ENCODE measurements at regions not wholly inside any gene's neighbourhood (a gene's known extent, or its start where the extent isn't known, plus 50 kb on each side); places are given as distances from the start of the nearest gene placed in this dataset.

DNA sequence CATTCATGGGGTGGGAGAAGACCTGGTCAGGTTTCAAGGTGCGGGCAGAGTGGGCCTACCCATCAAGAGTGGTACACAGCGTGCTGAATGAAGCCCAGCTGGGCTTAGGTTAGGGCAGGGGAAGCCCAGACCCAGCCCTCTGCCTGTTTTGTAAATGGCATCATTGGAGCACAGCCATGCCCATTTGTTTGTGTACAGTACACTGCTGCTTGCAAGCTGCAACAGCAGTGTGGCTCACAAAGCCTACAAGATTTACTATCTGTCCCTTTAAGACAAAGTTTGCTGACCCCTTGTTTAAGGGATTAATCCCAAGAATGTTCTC, 230.1 kb upstream of the TNRC6C start:
- H3K9ac ChIP-seq (ENCODE audit: low read length), result no peak overlapping the region
- H3K79me2 ChIP-seq (ENCODE audit: insufficient read depth, low read length), result no peaks in the 10 kb centered on the region
- H4K20me1 ChIP-seq (ENCODE audit: low read depth, low read length), result no peaks in the 10 kb centered on the region
- H3K36me3 ChIP-seq (ENCODE audit: low read length), result no peaks in the 10 kb centered on the region
- no peak overlapping the region for H3K4me3 ChIP-seq (ENCODE audit: insufficient read depth, low read length, poor library complexity, severe bottlenecking)
- TF ChIP-seq EZH2phosphoT487 (conservative IDR thresholded peaks at IDR 0.05; ENCODE audit: low read length) (no peak), CTCF (IDR thresholded peaks at IDR 0.05; ENCODE audit: insufficient read depth, low read length, poor library complexity, severe bottlenecking) (no peak)
- no peaks in the 10 kb centered on the region for H3F3A ChIP-seq (ENCODE audit: insufficient read depth)
- no peaks in the 10 kb centered on the region; the same call in 1 of the 2 replicates for H3K9me3 ChIP-seq (ENCODE audit: insufficient read depth, low read length)
- H3K27ac ChIP-seq (ENCODE audit: low read depth, low read length), result no peak overlapping the region
- H3K4me2 ChIP-seq (ENCODE audit: low read depth, low read length, poor library complexity, severe bottlenecking), result no peak overlapping the region
- no peak overlapping the region for H2AFZ ChIP-seq (ENCODE audit: low read depth, low read length, severe bottlenecking)
- no peaks in the 10 kb centered on the region for H3K9me2 ChIP-seq (replicated peaks; ENCODE audit: insufficient read depth, low read length)
- H3K27me3 ChIP-seq (ENCODE audit: low read length), result no peaks in the 10 kb centered on the region

- Histone ChIP-seq H3K9ac (ENCODE audit: low read length) (no peak overlapping the region), H3K36me3 (ENCODE audit: low read length) (no peaks in the 10 kb centered on the region), H3F3A (ENCODE audit: insufficient read depth) (no peaks in the 10 kb centered on the region), H3K27ac (ENCODE audit: low read depth, low read length) (no peak overlapping the region), H3K27me3 (ENCODE audit: low read length) (no peaks in the 10 kb centered on the region), H3K9me3 (ENCODE audit: insufficient read depth, low read length) (no peaks in the 10 kb centered on the region; the same call in 1 of the 2 replicates), H3K79me2 (ENCODE audit: insufficient read depth, low read length) (no peaks in the 10 kb centered on the region), H4K20me1 (ENCODE audit: low read depth, low read length) (no peaks in the 10 kb centered on the region), H3K4me3 (ENCODE audit: insufficient read depth, low read length, poor library complexity, severe bottlenecking) (no peak overlapping the region), H3K4me2 (ENCODE audit: low read depth, low read length, poor library complexity, severe bottlenecking) (no peak overlapping the region), H2AFZ (ENCODE audit: low read depth, low read length, severe bottlenecking) (no peak overlapping the region), H3K9me2 (replicated peaks; ENCODE audit: insufficient read depth, low read length) (no peaks in the 10 kb centered on the region)
- TF ChIP-seq CTCF (IDR thresholded peaks at IDR 0.05; ENCODE audit: insufficient read depth, low read length, poor library complexity, severe bottlenecking) (no peak), EZH2phosphoT487 (conservative IDR thresholded peaks at IDR 0.05; ENCODE audit: low read length) (no peak)
Observed at GRCh38 chr17:77728871-77729270, 229.6 kb upstream of the TNRC6C start.

DNA sequence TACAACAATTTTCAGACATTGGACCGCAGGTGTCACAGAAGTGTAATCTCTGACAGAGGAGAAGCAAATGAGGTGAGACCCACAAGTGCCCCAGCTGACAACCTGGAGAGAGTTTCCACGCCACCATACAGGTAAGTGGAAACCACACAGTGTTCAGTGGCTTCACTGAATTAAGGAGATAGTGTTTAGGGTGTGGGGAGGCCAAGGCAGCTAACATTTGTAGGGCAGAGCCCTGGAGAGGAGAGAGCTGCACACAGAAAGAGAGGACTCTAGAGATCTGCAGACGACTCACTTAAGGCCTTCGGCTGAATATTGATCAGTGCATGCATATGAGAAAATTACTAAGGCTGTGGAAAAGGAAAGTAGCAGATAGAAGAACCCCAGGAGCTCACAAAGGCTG, 228.9 kb upstream of the TNRC6C start:
- Histone ChIP-seq H3K36me3 (ENCODE audit: low read length) (no peaks in the 10 kb centered on the region), H2AFZ (ENCODE audit: low read depth, low read length, severe bottlenecking) (no peak overlapping the region), H3K79me2 (ENCODE audit: insufficient read depth, low read length) (no peaks in the 10 kb centered on the region), H3K9me3 (ENCODE audit: insufficient read depth, low read length) (no peaks in the 10 kb centered on the region; the same call in 1 of the 2 replicates), H3K27me3 (ENCODE audit: low read length) (no peaks in the 10 kb centered on the region), H3F3A (ENCODE audit: insufficient read depth) (no peaks in the 10 kb centered on the region), H3K9me2 (replicated peaks; ENCODE audit: insufficient read depth, low read length) (no peaks in the 10 kb centered on the region), H3K4me2 (ENCODE audit: low read depth, low read length, poor library complexity, severe bottlenecking) (no peak overlapping the region), H3K4me3 (ENCODE audit: insufficient read depth, low read length, poor library complexity, severe bottlenecking) (no peak overlapping the region), H3K9ac (ENCODE audit: low read length) (no peak overlapping the region), H3K27ac (ENCODE audit: low read depth, low read length) (no peak overlapping the region), H4K20me1 (ENCODE audit: low read depth, low read length) (no peaks in the 10 kb centered on the region)
- TF ChIP-seq EZH2phosphoT487 (conservative IDR thresholded peaks at IDR 0.05; ENCODE audit: low read length) (no peak), CTCF (IDR thresholded peaks at IDR 0.05; ENCODE audit: insufficient read depth, low read length, poor library complexity, severe bottlenecking) (no peak)

DNA sequence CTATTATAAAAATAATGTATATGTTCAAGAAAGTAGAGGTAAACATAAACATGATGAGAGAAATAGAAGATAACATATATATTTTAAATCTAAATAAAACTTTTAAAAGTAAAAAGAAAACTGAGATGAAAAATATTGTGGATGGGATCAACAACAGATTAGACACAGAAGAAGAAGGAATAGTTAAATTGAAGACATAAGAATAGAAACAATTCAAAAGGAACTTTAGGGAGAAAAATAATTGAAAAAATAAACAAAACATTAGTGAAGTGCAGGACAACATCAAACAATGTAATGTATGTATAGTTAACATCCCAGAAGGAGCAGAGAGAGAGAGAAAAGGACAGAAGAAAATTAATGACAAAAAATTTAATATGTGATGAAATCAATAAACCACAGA, 228.1 kb upstream of the TNRC6C start:
- Histone ChIP-seq H3K4me3 (ENCODE audit: insufficient read depth, low read length, poor library complexity, severe bottlenecking) (no peak overlapping the region), H3F3A (ENCODE audit: insufficient read depth) (no peaks in the 10 kb centered on the region), H2AFZ (ENCODE audit: low read depth, low read length, severe bottlenecking) (no peak overlapping the region), H3K9me3 (ENCODE audit: insufficient read depth, low read length) (no peaks in the 10 kb centered on the region; the same call in 1 of the 2 replicates), H3K4me2 (ENCODE audit: low read depth, low read length, poor library complexity, severe bottlenecking) (no peak overlapping the region), H4K20me1 (ENCODE audit: low read depth, low read length) (no peaks in the 10 kb centered on the region), H3K9ac (ENCODE audit: low read length) (no peak overlapping the region), H3K27me3 (ENCODE audit: low read length) (no peaks in the 10 kb centered on the region), H3K36me3 (ENCODE audit: low read length) (no peaks in the 10 kb centered on the region), H3K9me2 (replicated peaks; ENCODE audit: insufficient read depth, low read length) (no peaks in the 10 kb centered on the region), H3K79me2 (ENCODE audit: insufficient read depth, low read length) (no peaks in the 10 kb centered on the region), H3K27ac (ENCODE audit: low read depth, low read length) (no peak overlapping the region)
- no peak for TF ChIP-seq EZH2phosphoT487 (conservative IDR thresholded peaks at IDR 0.05; ENCODE audit: low read length)
- TF ChIP-seq CTCF (IDR thresholded peaks at IDR 0.05; ENCODE audit: insufficient read depth, low read length, poor library complexity, severe bottlenecking), result no peak
